HG03432 (cell line): ENCODE measurements at regions not wholly inside any gene's neighbourhood (a gene's known extent, or its start where the extent isn't known, plus 50 kb on each side); places are given as distances from the start of the nearest gene placed in this dataset.
"Not testable (repeated sequence)": the region's sequence is repeated elsewhere in the genome, so short reads cannot be mapped to it uniquely, and the experiment has no call there.

Experiments
- ATAC-seq: cut with Tn5 transposase; IDR thresholded peaks from one replicate; pipeline ENCODE4 v1.9.1; 2021; ENCODE audit warnings: mild to moderate bottlenecking, moderate library complexity; ENCODE audit not compliant: unreplicated experiment

GRCh38 chr12:75766263-75767160 lies 255.1 kb upstream of the KRR1 start:
- no peak for ATAC-seq

- ATAC-seq = peak; percentile 71
These were observed 254.0 kb upstream of the KRR1 start for GRCh38 chr12:75765170-75766059.

- ATAC-seq = no peak
These were observed 252.9 kb upstream of the KRR1 start for GRCh38 chr12:75764091-75764841.

GRCh38 chr12:75760573-75761294 lies 249.3 kb upstream of the KRR1 start:
- ATAC-seq = no peak

GRCh38 chr12:75759842-75760572 lies 248.6 kb upstream of the KRR1 start:
- peak; percentile 70 for ATAC-seq

- no peak for ATAC-seq
These were observed 247.8 kb upstream of the KRR1 start for GRCh38 chr12:75759196-75759595.

GRCh38 chr12:75756771-75757170 lies 245.4 kb upstream of the KRR1 start:
- ATAC-seq = no peak

GRCh38 chr12:75756111-75756510 lies 244.7 kb upstream of the KRR1 start:
- no peak for ATAC-seq

- no peak for ATAC-seq
These were observed 243.3 kb upstream of the KRR1 start for GRCh38 chr12:75754698-75755097.

GRCh38 chr12:75754141-75754540 lies 242.7 kb upstream of the KRR1 start:
- no peak for ATAC-seq

GRCh38 chr12:75751769-75752471 lies 240.5 kb upstream of the KRR1 start:
- no peak for ATAC-seq

GRCh38 chr12:75750716-75751306 lies 239.4 kb upstream of the KRR1 start:
- ATAC-seq = no peak

GRCh38 chr12:75748990-75749389 lies 237.6 kb upstream of the KRR1 start:
- ATAC-seq = not testable (repeated sequence)

GRCh38 chr12:75748136-75748535 lies 236.7 kb upstream of the KRR1 start:
- ATAC-seq = no peak

GRCh38 chr12:75747572-75748021 lies 236.2 kb upstream of the KRR1 start:
- no peak for ATAC-seq

- no peak for ATAC-seq
These were observed 235.2 kb upstream of the KRR1 start for GRCh38 chr12:75746621-75747020.

GRCh38 chr12:75744607-75745256 lies 233.3 kb upstream of the KRR1 start:
- ATAC-seq = no peak

- ATAC-seq = no peak
These were observed 231.6 kb upstream of the KRR1 start for GRCh38 chr12:75742961-75743360.
